M059J (cell line): ENCODE measurements at regions not wholly inside any gene's neighbourhood (a gene's known extent, or its start where the extent isn't known, plus 50 kb on each side); places are given as distances from the start of the nearest gene placed in this dataset.
"Not testable (repeated sequence)": the region's sequence is repeated elsewhere in the genome, so short reads cannot be mapped to it uniquely, and the experiment has no call there.

ENCODE experiments used
- DNase-seq: peaks from one replicate; pipeline ENCODE4 v3.0.0-alpha.2; 2012; ENCODE audit warnings: low read depth

- DNase-seq: peak; percentile 37
Observed at GRCh38 chr7:124152859-124153692, 120.2 kb upstream of the TMEM229A start.

DNA sequence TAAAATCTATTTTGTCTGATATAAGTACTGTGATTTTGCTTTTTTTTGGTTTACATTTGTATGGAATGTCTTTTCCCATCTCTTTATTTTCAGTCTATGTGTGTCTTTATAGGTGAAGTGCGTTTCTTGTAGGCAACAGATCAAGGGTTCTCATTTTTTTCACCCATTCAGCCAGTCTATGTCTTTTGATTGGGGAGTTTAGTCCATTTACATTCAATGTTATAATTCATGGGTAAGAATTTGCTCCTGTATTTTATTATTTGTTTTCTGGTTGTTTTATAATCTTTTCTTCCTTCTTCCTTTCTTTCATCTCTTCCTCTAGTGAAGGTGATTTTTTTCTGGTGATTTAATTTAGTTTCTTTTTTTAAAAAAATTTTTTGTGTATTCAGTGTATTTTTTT is 104.8 kb upstream of the TMEM229A start:
- no peak for DNase-seq

GRCh38 chr7:124124201-124124600 is 91.3 kb upstream of the TMEM229A start:
- DNase-seq: no peak

- no peak for DNase-seq
Observed at GRCh38 chr7:124120911-124121310, 88.0 kb upstream of the TMEM229A start.

DNA sequence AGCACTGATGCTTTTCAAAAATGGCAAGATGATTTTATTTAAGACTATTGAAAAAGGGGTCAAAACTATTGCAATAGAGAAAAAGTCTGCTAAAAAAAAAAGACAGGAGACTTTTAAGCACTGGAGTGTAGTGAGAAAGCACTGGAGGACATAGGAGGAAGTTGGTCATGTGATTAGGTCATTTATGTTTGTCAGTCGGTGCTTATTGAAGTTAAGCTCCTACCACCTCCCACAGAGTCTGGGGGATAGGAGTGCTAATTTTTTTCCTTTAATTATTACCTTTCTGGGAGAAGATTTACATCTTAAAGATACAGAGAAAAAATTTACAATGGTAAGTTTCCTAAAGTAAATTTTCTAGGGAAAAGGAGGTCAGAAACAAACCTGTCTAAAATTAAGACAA is 80.2 kb upstream of the TMEM229A start:
- no peak for DNase-seq

DNA sequence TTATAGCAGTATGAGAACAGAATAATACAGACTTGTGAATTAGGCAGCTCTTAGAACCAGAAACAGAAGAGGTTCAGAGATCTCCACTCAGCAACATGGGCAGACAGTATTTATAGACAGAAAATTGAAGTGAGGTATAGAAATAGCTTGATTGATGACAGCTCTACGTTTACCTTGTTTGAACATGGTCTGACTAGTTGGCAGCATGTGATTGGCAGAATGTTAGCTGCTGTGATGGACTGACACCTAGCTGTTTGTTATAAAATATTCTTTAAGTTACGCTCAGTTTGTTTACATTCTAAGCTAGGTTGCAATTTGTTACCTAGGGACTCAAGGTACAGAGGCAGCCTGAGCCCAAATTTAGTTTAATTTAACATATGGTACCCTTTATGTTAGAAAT is 73.7 kb upstream of the TMEM229A start:
- DNase-seq: no peak

GRCh38 chr7:124101173-124101768 is 68.4 kb upstream of the TMEM229A start:
- DNase-seq: peak; percentile 24

DNA sequence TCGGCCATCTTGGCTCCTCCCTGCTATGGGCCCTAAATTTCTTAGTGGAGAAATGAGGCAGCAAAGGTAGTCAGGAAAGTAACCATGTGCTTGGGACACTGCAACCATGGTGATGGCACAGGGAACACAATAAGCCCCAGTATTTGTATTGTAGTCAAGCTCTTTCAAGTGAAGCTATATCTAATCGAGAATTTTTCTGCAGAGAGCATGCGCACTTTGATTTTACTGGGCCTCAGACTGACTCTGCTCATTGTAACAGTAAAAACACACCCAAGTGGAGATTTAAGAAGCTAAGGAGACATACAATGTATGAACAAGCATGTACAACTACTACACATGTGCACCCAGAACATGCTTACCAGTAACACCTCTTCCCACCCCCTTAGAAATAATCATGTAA is 67.3 kb upstream of the TMEM229A start:
- no peak for DNase-seq

DNA sequence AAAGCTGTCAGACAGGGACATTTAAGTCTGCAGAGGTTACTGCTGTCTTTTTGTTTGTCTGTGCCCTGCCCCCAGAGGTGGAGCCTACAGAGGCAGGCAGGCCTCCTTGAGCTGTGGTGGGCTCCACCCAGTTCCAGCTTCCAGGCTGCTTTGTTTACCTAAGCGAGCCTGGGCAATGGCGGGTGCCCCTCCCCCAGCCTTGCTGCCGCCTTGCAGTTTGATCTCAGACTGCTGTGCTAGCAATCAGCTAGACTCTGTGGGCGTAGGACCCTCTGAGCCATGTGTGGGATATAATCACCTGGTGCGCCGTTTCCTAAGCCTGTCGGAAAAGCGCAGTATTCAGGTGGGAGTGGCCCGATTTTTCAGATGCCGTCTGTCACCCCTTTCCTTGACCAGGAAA is 66.7 kb upstream of the TMEM229A start:
- not testable (repeated sequence) for DNase-seq

GRCh38 chr7:124089621-124090020 is 56.8 kb upstream of the TMEM229A start:
- DNase-seq: no peak

DNA sequence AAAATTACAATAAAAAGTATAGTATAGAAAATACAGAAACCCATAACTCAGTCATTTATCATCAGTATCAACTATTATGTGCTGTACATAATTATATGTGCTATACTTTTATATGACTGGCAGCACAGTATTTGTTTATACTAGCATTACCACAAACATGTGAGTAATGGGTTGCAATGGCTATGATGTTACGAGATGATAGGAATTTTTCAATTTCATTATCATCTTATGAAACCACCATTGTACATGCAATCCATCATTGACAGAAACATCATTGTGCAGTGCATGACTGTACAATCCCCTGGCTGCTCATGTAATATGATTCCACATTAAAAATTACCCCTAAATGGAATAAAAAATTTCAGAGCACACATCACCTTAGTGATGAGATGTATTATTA is 55.7 kb upstream of the TMEM229A start:
- peak; percentile 2 for DNase-seq

- no peak for DNase-seq
Observed at GRCh38 chr7:124086843-124087242, 54.0 kb upstream of the TMEM229A start.

DNA sequence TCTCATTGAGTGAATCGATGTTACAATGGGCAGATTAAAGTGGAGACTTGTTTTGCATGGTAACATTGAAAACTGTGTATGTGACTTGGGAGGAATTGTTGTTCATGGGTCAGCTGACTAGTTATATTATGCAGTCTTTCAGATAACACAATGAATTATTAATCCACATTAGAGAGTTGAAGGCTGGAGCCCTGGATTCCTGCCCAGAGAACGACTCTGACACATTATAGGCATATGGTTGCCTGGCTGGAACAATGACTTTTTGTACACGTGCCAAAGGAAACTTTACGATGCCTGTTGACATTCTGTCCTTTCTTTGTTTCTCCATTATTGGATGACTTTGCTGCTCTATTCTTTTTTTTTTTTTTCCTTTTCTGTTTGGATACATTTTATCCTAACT is 52.3 kb upstream of the TMEM229A start:
- no peak for DNase-seq

- no peak for DNase-seq
Observed at GRCh38 chr7:124084024-124084423, 51.2 kb upstream of the TMEM229A start.
